Sciatic nerve (tissue), 2 donors: ENCODE measurements at regions not wholly inside any gene's neighbourhood (a gene's known extent, or its start where the extent isn't known, plus 50 kb on each side); places are given as distances from the start of the nearest gene placed in this dataset.
"Not testable (repeated sequence)": the region's sequence is repeated elsewhere in the genome, so short reads cannot be mapped to it uniquely, and the experiment has no call there.

Experiments
- ATAC-seq: fragments of 200-7000 bp; cut with Tn5 transposase; one replicate; pipeline ENCODE4 v1.9.1; 2020; ENCODE audit warnings: mild to moderate bottlenecking, moderate library complexity
- DNase-seq: peaks from one replicate; pipeline ENCODE4 v3.0.0-alpha.2; 2020; ENCODE audit warnings: low spot score
- intact Hi-C: fragments of 100-400 bp; cut with DNase I; formaldehyde crosslinking; loops from one replicate; pipeline ENCODE4 v1.14.2; 2022
- donor health status: DM: no; HTN: no; CAD: no.
- donor health status: DM: no; HTN: no; CAD: no.

GRCh38 chr13:103931885-103932284 is 865.7 kb upstream of the SLC10A2 start:
- DNase-seq, result no peak
- no peak for ATAC-seq
- intact Hi-C loops, result no loop called here

DNA sequence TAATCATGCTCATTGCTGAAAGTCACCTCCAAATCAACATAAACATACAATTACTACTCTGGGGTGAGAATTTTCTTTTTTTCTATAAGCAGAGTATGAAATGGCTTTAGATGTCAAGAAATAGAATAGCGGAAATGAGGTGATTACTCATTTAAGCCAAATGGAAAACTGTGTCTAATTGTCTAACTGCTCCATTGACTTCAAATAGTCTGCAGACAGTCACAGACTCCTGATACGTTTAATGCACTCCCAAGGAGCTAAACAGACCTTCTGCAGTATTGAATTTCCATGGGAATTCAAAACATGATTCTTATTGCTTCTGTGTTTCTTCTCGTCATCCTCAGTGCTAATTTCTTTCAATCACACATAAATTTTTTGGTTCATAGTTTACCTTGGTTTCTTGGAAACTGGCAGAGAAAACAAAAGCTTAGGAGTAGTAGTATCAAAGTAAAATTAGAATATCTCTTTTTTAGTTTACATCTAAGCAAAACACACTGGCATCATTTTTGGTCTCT is 865.2 kb upstream of the SLC10A2 start:
- DNase-seq (no peak), ATAC-seq (no peak)
- intact Hi-C loops, result no loop called here

- intact Hi-C loops, result no loop called here
- DNase-seq, result no peak
- no peak for ATAC-seq
Observed at GRCh38 chr13:103926118-103926517, 859.9 kb upstream of the SLC10A2 start.

DNA sequence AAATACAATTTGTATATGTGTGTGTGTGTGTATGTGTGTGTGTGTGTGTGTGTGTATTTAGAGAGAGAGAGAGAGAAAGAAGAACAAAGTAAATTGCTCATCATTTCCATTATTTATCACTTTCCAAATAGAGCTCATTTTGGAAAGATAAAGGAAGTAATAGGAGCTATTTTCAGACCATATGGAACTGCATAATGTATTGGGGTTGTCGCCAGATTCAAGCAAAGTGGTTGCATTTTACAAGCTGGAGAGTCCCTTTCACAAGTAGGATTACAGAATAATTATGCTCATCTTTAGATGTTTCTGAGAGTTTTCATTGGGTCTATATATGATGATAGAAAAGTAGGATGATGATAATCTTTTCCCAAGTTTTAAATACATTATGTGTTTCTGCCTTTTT is 842.7 kb upstream of the SLC10A2 start:
- no peak for ATAC-seq
- intact Hi-C loops, result no loop called here
- no peak for DNase-seq

DNA sequence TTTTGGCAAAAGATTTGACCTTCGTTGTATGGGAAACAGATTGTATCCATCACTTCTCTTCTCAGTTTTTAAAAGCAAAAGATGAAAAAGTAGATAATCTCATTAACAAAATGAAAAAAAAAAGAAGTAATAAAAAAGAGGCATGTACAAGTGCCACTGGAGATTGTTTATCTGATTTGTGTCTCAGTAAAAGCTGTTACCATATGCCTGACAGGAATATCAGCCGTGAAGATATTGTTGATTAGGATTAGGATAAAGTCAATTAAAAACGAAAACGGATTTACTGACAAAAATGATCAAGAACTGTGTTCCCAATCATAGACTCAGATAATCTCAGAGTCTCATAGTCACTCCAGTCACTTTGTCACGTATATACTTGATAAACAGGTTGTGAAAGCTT is 842.1 kb upstream of the SLC10A2 start:
- DNase-seq (no peak), ATAC-seq (no peak)
- intact Hi-C loops, result no loop called here

- ATAC-seq (no peak), DNase-seq (no peak)
- intact Hi-C loops, result no loop called here
Observed at GRCh38 chr13:103903790-103904189, 837.6 kb upstream of the SLC10A2 start.

- intact Hi-C loops, result no loop called here
- DNase-seq, result no peak
- no peak for ATAC-seq
Observed at GRCh38 chr13:103898481-103898880, 832.3 kb upstream of the SLC10A2 start.

GRCh38 chr13:103895835-103896531 is 829.8 kb upstream of the SLC10A2 start:
- intact Hi-C loops, result no loop called here
- no peak for ATAC-seq
- DNase-seq, result no peak

DNA sequence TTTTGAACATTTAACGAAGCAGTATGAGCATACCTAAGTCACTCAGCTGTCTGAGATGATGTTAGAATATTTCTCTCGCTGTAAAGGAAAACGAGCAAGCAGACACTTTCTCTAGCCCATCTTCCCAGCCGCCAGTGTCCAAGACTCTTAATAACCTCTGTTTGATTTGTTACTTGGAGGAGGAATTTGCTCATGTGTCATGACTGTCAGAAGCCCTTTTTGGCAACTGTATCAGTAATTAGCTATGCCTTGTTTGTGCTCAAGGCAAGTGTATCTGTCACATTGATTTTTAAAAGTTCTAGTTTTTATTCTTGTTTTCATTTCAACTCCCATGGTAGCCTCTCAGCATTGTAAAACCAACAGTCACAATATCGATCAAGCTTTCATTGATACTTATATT is 828.4 kb upstream of the SLC10A2 start:
- no peak for ATAC-seq
- intact Hi-C loops, result no loop called here

DNA sequence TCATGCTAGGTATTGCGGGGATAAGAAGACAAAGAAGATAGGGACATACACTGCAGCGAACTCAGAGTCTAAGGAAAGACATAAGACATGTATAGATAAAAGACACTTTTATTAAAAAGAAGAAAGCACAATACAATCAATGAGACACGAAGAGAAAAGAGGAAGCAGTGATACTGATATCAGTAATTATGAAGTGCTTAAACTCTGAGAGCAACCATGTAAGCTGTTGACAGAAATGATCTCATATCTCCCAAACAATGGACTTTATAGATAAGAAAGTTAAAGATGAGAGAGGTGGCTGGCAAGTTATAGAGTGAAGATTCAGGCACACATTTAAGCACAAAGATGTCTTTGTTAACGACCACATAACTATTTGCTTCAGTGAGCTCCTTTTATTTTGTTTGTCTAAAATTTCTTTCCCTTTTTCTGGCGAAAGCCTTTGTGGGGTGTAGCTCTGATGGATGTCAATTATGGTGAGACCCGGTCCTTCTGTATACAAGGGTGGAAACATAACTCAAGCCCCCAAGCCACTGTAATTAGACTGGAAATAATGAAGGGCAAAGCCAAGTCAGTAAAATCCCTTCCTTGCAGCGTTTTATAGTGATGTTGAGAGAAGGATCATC is 818.0 kb upstream of the SLC10A2 start:
- DNase-seq (no peak), ATAC-seq (no peak)
- intact Hi-C loops, result no loop called here

More for the DNA sequence above, 828.4 kb upstream of the SLC10A2 start:
- no peak for DNase-seq

DNA sequence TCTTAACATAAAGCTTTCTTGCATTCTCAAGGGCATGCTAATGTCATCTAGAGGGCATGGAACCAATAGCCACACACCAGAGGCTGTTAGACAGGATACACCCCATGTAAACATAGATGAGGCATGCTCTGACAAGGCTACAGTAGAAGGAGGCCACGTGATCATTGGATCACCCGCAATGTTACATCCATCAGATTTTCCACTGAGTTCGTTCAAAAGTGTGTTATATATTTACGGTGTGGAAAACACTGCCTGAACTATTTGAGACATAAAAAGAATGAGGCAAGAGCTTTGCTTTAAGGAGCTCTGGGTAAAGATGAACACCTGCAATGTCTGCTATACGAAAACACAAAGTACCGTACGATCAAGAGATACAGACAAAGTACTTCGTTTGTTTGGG is 817.5 kb upstream of the SLC10A2 start:
- intact Hi-C loops, result no loop called here
- ATAC-seq (peak; percentile 54), DNase-seq (no peak)

- peak; percentile 96 for ATAC-seq
- peak; percentile 90 for DNase-seq
- intact Hi-C loops, result no loop called here
Observed at GRCh38 chr13:103883164-103883563, 816.9 kb upstream of the SLC10A2 start.

- ATAC-seq, DNase-seq, intact Hi-C loops: not testable (repeated sequence)
Observed at GRCh38 chr13:103880146-103880545, 813.9 kb upstream of the SLC10A2 start.

- ATAC-seq (no peak), DNase-seq (no peak)
- intact Hi-C loops, result no loop called here
Observed at GRCh38 chr13:103878891-103879605, 812.8 kb upstream of the SLC10A2 start.

DNA sequence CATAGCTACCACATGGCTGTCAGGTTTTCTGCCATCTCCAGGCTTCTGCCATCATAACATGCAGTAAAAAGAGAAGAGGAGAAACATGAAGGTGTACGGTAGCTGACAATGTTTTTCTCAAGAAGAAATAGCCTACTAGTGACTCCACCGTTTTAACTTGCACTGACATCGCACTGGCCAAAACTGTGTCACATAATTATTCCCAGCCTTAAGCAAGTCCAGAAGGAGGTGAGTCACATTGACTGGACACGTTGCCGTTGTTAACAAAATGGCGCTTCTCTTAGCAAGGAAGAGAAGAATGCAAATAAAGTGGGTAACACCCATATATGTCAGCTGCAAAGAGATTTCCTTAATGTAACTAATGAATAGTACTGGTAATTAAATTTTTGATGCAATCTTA is 810.4 kb upstream of the SLC10A2 start:
- intact Hi-C loops, result no loop called here
- ATAC-seq, result no peak
- DNase-seq, result no peak

GRCh38 chr13:103873725-103874124 is 807.5 kb upstream of the SLC10A2 start:
- intact Hi-C loops, result no loop called here
- ATAC-seq (no peak), DNase-seq (no peak)

DNA sequence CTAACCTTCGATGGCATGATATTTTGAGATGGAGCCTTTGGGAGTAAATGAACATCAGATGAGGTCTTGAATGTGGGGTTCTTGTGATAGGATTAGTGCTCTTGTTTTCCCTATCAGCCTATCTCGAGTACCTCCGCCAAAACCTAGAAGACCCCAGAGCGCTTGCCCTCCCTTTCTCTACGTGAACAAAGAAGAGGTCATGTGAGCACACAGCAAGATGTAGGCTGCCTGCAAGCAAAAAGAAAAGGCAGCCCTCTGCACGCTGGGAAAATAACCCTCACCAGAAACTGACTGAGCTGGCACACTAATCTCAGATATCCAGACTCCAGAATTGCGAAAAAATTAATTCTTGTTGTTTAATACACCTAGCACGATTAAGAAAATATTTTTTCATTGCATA is 799.8 kb upstream of the SLC10A2 start:
- DNase-seq, result no peak
- intact Hi-C loops, result no loop called here
- no peak for ATAC-seq

DNA sequence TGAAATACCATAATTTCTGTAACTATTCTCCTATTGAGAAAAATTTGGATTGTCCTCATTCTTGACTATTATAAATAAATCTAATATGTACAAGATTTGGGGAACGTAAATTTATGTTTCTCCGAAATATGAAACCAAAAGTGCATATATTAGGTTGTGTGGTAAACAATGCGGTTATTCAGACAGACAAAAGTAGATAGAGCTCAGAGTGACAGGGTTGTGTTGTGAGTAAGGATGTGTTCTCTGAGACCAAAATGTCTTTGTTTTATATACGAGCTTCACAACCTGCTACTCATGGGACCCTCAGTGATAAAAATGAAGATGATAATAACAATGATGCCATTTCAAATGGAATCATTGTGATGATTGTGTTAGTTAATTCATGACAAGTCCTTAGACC is 796.3 kb upstream of the SLC10A2 start:
- DNase-seq, result no peak
- intact Hi-C loops, result no loop called here
- no peak for ATAC-seq

DNA sequence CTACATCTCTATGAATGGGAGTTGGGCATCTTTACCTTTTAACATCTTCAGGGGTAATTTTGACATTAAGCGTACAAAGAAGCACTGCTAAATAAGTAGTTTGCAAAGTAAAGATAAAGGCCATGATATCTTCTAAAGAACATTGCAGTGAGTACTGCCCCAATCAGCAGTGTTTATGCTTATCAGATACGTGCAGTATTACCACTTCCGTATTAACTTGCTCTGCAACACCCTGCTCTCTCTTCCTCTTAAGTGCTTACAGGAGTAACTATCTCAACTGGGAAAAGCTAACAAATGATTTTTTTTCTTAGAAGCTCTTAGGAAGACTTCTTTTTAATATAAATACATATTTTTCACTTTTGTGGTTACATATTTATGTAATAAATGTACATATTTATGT is 793.7 kb upstream of the SLC10A2 start:
- no peak for ATAC-seq
- no peak for DNase-seq
- intact Hi-C loops, result no loop called here

DNA sequence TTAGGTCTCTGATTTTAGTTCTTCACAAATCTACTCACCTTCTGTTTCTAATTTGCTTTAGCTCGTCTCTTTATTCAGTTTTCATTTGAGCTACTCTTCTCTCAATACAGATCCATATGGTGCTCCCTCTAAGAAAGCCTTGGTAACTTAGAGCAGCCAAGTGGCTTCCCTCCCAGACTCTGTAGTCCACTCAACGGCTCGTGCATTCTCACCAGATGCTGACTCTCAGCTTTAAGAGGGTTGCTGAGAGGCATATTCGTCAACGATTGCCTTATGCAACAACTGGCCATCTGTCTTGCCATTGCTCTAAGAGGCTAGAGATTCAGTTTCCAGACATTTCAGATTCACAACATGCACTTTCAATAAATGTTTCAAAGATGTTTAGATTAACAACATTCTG is 785.8 kb upstream of the SLC10A2 start:
- DNase-seq, result no peak
- no peak for ATAC-seq
- intact Hi-C loops, result no loop called here
